ENCODE measurements at regions not wholly inside any gene's neighbourhood (a gene's known extent, or its start where the extent isn't known, plus 50 kb on each side); places are given as distances from the start of the nearest gene placed in this dataset.

- H3K27ac ChIP-seq: no peak overlapping the region
- no peak for DNase-seq (ENCODE audit: low read depth, low spot score)
These were observed 175.9 kb downstream of the CEMIP2 start for GRCh38 chr9:71592400-71592799.

GRCh38 chr9:71590362-71590761, 178.0 kb downstream of the CEMIP2 start:
- no peak overlapping the region for H3K27ac ChIP-seq
- DNase-seq (ENCODE audit: low read depth, low spot score): no peak

GRCh38 chr9:71589612-71590011, 178.7 kb downstream of the CEMIP2 start:
- H3K27ac ChIP-seq: no peak overlapping the region
- no peak for DNase-seq (ENCODE audit: low read depth, low spot score)

- H3K27ac ChIP-seq: peak overlapping the region; percentile 57
- DNase-seq (ENCODE audit: low read depth, low spot score): peak; percentile 33
These were observed 180.5 kb downstream of the CEMIP2 start for GRCh38 chr9:71587576-71588362.

- no peak for DNase-seq (ENCODE audit: low read depth, low spot score)
- H3K27ac ChIP-seq: no peak overlapping the region
These were observed 184.5 kb downstream of the CEMIP2 start for GRCh38 chr9:71583792-71584191.

- no peak overlapping the region for H3K27ac ChIP-seq
- DNase-seq (ENCODE audit: low read depth, low spot score): no peak
These were observed 186.0 kb downstream of the CEMIP2 start for GRCh38 chr9:71582347-71582746.

GRCh38 chr9:71581101-71581500, 187.2 kb downstream of the CEMIP2 start:
- DNase-seq (ENCODE audit: low read depth, low spot score): no peak
- no peak overlapping the region for H3K27ac ChIP-seq

- no peak for DNase-seq (ENCODE audit: low read depth, low spot score)
- no peak overlapping the region for H3K27ac ChIP-seq
These were observed 197.1 kb downstream of the CEMIP2 start for GRCh38 chr9:71571186-71571585.

GRCh38 chr9:71567890-71568289, 200.4 kb downstream of the CEMIP2 start:
- DNase-seq (ENCODE audit: low read depth, low spot score): no peak
- H3K27ac ChIP-seq: no peak overlapping the region

GRCh38 chr9:71562140-71562539, 206.2 kb downstream of the CEMIP2 start:
- no peak overlapping the region for H3K27ac ChIP-seq

GRCh38 chr9:71557310-71557709, 211.0 kb downstream of the CEMIP2 start:
- no peak for DNase-seq (ENCODE audit: low read depth, low spot score)
- no peak overlapping the region for H3K27ac ChIP-seq

More at GRCh38 chr9:71562140-71562539, 206.2 kb downstream of the CEMIP2 start:
- DNase-seq (ENCODE audit: low read depth, low spot score): no peak

GRCh38 chr9:71552480-71552879, 215.8 kb downstream of the CEMIP2 start:
- DNase-seq (ENCODE audit: low read depth, low spot score): no peak
- H3K27ac ChIP-seq: no peak overlapping the region

- H3K27ac ChIP-seq: no peak overlapping the region
- DNase-seq (ENCODE audit: low read depth, low spot score): no peak
These were observed 219.3 kb downstream of the CEMIP2 start for GRCh38 chr9:71549023-71549422.

- no peak overlapping the region for H3K27ac ChIP-seq
- DNase-seq (ENCODE audit: low read depth, low spot score): no peak
These were observed 223.8 kb downstream of the CEMIP2 start for GRCh38 chr9:71544464-71544863.

- no peak for DNase-seq (ENCODE audit: low read depth, low spot score)
- no peak overlapping the region for H3K27ac ChIP-seq
These were observed 226.9 kb downstream of the CEMIP2 start for GRCh38 chr9:71541436-71541835.

GRCh38 chr9:71524996-71525580, 243.2 kb downstream of the CEMIP2 start:
- H3K27ac ChIP-seq: no peak overlapping the region
- DNase-seq (ENCODE audit: low read depth, low spot score): no peak

GRCh38 chr9:71524516-71524915, 243.8 kb downstream of the CEMIP2 start:
- no peak overlapping the region for H3K27ac ChIP-seq
- no peak for DNase-seq (ENCODE audit: low read depth, low spot score)

GRCh38 chr9:71521132-71521531, 247.2 kb downstream of the CEMIP2 start:
- no peak overlapping the region for H3K27ac ChIP-seq
- DNase-seq (ENCODE audit: low read depth, low spot score): no peak

- H3K27ac ChIP-seq: no peak overlapping the region
- DNase-seq (ENCODE audit: low read depth, low spot score): no peak
These were observed 249.1 kb downstream of the CEMIP2 start for GRCh38 chr9:71519098-71519696.

- no peak for DNase-seq (ENCODE audit: low read depth, low spot score)
- no peak overlapping the region for H3K27ac ChIP-seq
These were observed 250.1 kb downstream of the CEMIP2 start for GRCh38 chr9:71518045-71518827.

GRCh38 chr9:71515626-71516025, 252.7 kb downstream of the CEMIP2 start:
- no peak for DNase-seq (ENCODE audit: low read depth, low spot score)
- H3K27ac ChIP-seq: no peak overlapping the region
